Cerebellar nuclear complex (tissue), 1 donor: ENCODE measurements at regions not wholly inside any gene's neighbourhood (a gene's known extent, or its start where the extent isn't known, plus 50 kb on each side); places are given as distances from the start of the nearest gene placed in this dataset.
"Not testable (repeated sequence)": the region's sequence is repeated elsewhere in the genome, so short reads cannot be mapped to it uniquely, and the experiment has no call there.

Experiments
- DNase-seq, 2 experiments: peaks; one replicate each; lab custom pipeline; 2025; lab: John Stamatoyannopoulos, UW

DNA sequence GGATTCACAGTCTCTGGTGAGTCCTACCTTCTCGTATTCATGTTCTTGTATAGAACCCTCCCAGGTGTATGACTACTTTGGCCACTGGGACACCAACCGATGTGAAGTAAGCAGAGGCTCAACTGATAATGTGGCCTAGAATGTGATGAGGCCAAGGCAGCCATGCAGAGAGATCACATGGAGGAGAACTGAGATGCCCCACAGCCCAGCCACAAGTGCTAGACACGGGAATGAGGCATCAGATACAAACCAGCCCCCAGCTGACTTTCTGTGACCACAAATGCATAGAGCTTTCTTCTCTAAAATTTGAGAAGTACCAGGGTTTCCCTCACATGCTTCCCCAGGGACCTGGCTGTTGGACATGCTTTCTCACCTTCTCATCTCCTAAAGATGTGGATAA lies 375.7 kb downstream of the CCSER2 start:
- no peak for DNase-seq

GRCh38 chr10:84706431-84706830 lies 378.0 kb downstream of the CCSER2 start:
- DNase-seq = no peak

DNA sequence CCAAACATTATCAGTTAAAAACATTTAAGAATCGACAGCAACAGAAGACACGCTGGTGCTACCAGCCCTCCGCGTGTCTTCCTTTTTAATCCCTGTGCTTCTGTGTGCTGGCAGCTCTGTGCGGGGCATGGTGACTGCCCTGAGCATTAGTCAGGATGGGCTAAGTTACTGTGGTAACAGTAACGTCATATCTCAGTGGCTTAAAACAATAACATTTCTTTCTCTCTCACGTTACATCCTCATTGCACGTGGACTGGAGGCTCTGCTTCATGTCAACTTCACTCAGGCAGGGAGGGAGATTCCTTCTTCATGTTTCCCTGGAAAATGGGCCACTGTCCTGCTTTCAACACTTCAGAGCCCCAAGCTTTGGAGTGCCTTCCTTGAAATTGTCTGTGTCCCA lies 378.5 kb downstream of the CCSER2 start:
- no peak for DNase-seq

- DNase-seq = no peak
Measured at GRCh38 chr10:84715911-84716310, 387.5 kb downstream of the CCSER2 start.

GRCh38 chr10:84718877-84719616 lies 390.7 kb downstream of the CCSER2 start:
- no peak for DNase-seq

- DNase-seq = no peak
Measured at GRCh38 chr10:84719687-84720086, 391.3 kb downstream of the CCSER2 start.

- no peak for DNase-seq
Measured at GRCh38 chr10:84727398-84727797, 399.0 kb downstream of the CCSER2 start.

GRCh38 chr10:84739126-84739525 lies 410.7 kb downstream of the CCSER2 start:
- not testable (repeated sequence) for DNase-seq

- DNase-seq = no peak
Measured at GRCh38 chr10:84739641-84740040, 411.3 kb downstream of the CCSER2 start.

DNA sequence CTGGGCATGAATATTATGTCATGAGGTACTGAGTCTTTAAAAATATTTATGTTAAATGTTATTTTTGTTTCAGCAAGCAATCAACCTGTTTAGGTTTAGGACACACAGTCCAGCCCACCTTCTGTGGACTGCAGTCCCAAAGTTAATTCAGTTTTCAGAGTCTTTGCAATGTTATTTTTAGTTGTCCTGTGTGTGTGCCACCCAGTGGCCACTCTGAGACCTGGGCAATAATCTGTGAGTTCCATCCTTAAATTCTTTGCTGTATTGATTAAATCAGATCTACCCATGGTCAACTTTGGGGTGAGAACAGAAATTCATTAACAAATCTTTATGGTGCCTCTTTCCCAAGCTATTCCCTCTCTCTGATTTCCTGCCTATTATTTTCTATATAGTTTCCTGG lies 415.1 kb downstream of the CCSER2 start:
- no peak for DNase-seq

DNA sequence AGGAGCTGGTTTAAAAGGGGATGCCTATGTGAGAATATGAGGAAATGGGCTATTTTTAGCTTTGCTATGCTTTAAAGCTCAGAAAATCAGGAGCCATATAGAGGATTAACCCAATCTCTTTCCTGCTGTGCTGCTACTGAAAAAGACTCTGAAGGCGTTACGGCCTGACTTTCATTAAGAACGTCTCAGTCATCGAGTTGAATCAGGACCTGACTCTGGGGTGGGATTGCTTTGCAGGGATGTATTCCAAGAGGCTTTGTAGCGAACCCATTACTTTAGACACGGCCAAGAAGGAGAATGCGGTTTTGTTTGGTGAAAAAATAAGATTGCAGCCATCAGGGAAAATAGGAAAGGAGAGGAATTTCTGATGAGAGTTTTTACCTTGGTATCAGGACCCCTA lies 426.9 kb downstream of the CCSER2 start:
- no peak for DNase-seq

- DNase-seq = not testable (repeated sequence)
Measured at GRCh38 chr10:84756653-84757052, 428.3 kb downstream of the CCSER2 start.

GRCh38 chr10:84761994-84762614 lies 433.7 kb downstream of the CCSER2 start:
- not testable (repeated sequence) for DNase-seq

DNA sequence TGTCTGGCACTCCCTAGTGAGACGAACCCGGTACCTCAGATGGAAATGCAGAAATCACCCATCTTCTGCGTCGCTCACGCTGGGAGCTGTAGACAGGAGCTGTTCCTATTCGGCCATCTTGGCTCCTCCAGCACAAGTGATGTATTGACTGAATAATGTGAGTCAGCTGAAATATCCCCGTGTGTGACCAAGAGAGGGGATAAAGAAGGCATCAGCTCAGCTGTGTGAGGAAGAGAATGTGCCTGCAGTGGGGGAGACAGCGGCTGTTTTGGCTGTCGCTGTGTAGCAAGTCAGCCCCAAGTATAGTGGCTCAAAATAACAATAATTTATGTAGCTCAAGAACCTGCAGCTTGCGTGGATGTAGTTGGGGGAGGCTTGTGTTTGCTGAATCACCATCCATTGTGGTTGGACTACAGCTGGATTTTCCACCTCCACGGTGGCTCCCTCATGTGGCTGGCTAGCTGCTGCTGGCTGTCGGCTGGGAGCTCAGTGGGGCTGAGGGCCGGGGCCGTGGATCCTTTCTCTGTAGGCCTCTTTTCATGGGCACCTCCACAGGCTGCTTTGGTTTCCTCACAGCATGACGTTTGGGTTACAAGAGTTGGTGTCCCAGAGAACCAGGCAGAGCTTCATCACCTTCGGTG lies 434.5 kb downstream of the CCSER2 start:
- DNase-seq = no peak

- DNase-seq = no peak
Measured at GRCh38 chr10:84763965-84764364, 435.6 kb downstream of the CCSER2 start.

- no peak for DNase-seq
Measured at GRCh38 chr10:84765086-84765485, 436.7 kb downstream of the CCSER2 start.

GRCh38 chr10:84765656-84766055 lies 437.3 kb downstream of the CCSER2 start:
- DNase-seq = no peak

DNA sequence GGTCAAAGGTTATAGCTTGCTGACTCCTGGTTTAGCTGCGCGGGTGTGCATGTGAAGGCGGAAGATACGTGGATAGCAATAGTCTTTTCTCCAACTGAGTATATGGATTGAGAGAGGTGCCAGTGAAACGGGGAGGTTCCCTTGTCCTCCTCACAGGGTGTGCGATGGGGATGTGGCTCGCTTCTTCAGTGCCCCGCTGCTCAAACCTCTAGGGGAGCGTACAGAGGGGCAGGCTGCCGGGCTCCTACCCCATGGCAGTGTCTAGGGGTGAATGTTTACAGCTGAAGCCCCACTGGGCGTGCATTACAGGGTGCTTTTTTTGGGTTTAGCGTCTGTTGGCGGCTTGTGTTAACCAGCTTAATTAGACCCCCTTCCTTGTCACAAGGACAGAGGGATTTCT lies 438.5 kb downstream of the CCSER2 start:
- no peak for DNase-seq

DNA sequence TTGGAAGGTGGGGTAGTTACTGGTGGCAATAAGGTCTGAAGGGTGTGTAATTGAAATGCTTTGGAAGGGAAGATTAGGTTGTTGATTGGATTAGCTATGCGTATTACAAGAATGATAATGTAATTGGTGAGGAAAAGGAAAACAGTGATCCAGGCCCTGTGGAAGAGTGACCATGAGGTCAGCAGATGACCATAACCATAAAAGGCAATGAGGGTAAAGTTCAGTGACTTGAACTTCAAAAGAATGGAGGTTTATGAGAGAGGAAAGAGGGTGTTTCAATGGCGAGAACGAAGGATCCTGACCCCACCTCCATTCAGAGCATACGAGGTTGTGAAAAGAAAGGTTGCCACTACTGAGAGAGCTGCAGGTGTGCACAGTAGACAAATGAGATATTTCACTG lies 439.7 kb downstream of the CCSER2 start:
- DNase-seq = no peak

DNA sequence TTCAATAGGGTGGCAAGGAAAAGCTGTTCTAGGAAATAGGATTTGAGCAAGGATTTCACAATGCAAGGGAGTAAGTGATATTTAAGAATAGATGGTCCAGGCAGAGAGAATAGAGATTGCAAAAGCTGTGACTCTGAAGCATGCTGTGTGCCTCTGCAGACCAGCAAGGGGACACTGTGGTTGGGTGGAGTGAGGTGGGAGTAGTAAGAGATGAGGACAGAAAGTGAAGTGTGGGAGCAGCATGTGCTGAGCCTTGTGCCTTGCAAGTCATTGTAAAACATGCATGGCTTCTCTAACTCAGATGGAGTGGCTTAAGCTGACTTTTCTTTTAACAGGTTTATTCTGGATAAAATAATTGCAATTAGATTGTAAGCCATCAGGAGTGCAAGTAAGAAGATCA lies 442.4 kb downstream of the CCSER2 start:
- DNase-seq = no peak

- DNase-seq = no peak
Measured at GRCh38 chr10:84783386-84783785, 455.0 kb downstream of the CCSER2 start.

- no peak for DNase-seq
Measured at GRCh38 chr10:84783909-84784308, 455.5 kb downstream of the CCSER2 start.

- DNase-seq = no peak
Measured at GRCh38 chr10:84784749-84785148, 456.4 kb downstream of the CCSER2 start.
